Stimulated activated CD4-positive, alpha-beta T cell treated with anti-CD3 and anti-CD28 coated beads, Interleukin-2, amount 100 ng/mL, for 48 hours (primary cell): ENCODE measurements at regions not wholly inside any gene's neighbourhood (a gene's known extent, or its start where the extent isn't known, plus 50 kb on each side); places are given as distances from the start of the nearest gene placed in this dataset.
A peak's percentile ranks its signal among the peaks of the same experiment; 100 is the strongest.
"Not testable (repeated sequence)": the region's sequence is repeated elsewhere in the genome, so short reads cannot be mapped to it uniquely, and the experiment has no call there.

ENCODE experiments used
- DNase-seq, 2 donors: peaks; one replicate each; pipeline ENCODE4 v3.0.0-alpha.2; 2020

GRCh38 chr12:105664765-105665164 lies 334.3 kb downstream of the C12orf75 start:
- not testable (repeated sequence) for DNase-seq

- DNase-seq, result no peak
Measured at GRCh38 chr12:105665366-105665765, 334.9 kb downstream of the C12orf75 start.

GRCh38 chr12:105667973-105668743 lies 337.7 kb downstream of the C12orf75 start:
- no peak for DNase-seq

- no peak for DNase-seq
Measured at GRCh38 chr12:105670672-105671071, 340.2 kb downstream of the C12orf75 start.

GRCh38 chr12:105671720-105672119 lies 341.2 kb downstream of the C12orf75 start:
- DNase-seq, result no peak

GRCh38 chr12:105672121-105672975 lies 341.9 kb downstream of the C12orf75 start:
- no peak for DNase-seq

GRCh38 chr12:105674871-105675699 lies 344.6 kb downstream of the C12orf75 start:
- DNase-seq, result no peak

GRCh38 chr12:105676694-105677093 lies 346.2 kb downstream of the C12orf75 start:
- no peak for DNase-seq

- no peak for DNase-seq
Measured at GRCh38 chr12:105677672-105678071, 347.2 kb downstream of the C12orf75 start.

GRCh38 chr12:105679982-105680381 lies 349.5 kb downstream of the C12orf75 start:
- no peak for DNase-seq

- DNase-seq, result no peak
Measured at GRCh38 chr12:105681341-105681740, 350.9 kb downstream of the C12orf75 start.

GRCh38 chr12:105682821-105683220 lies 352.3 kb downstream of the C12orf75 start:
- not testable (repeated sequence) for DNase-seq

GRCh38 chr12:105683836-105684235 lies 353.3 kb downstream of the C12orf75 start:
- DNase-seq, result not testable (repeated sequence)

GRCh38 chr12:105698075-105698474 lies 367.6 kb downstream of the C12orf75 start:
- no peak for DNase-seq

- DNase-seq, result no peak
Measured at GRCh38 chr12:105699209-105699608, 368.7 kb downstream of the C12orf75 start.

GRCh38 chr12:105704787-105705186 lies 374.3 kb downstream of the C12orf75 start:
- no peak for DNase-seq

- no peak for DNase-seq
Measured at GRCh38 chr12:105705235-105705634, 374.7 kb downstream of the C12orf75 start.

GRCh38 chr12:105705765-105706164 lies 375.3 kb downstream of the C12orf75 start:
- peak in 1 of 2 donors; percentile 18 for DNase-seq

- no peak for DNase-seq
Measured at GRCh38 chr12:105706321-105706972, 376.0 kb downstream of the C12orf75 start.

GRCh38 chr12:105706973-105707334 lies 376.5 kb downstream of the C12orf75 start:
- no peak for DNase-seq

- no peak for DNase-seq
Measured at GRCh38 chr12:105713606-105714305, 383.3 kb downstream of the C12orf75 start.

GRCh38 chr12:105716621-105717020 lies 386.1 kb downstream of the C12orf75 start:
- no peak for DNase-seq
